DND-41 (cell line): ENCODE measurements at regions not wholly inside any gene's neighbourhood (a gene's known extent, or its start where the extent isn't known, plus 50 kb on each side); places are given as distances from the start of the nearest gene placed in this dataset.

ENCODE experiments used
- CTCF ChIP-seq: IDR thresholded peaks from 2 replicates; pipeline ENCODE4 v1.5.1; 2012; ENCODE audit warnings: borderline replicate concordance, low read length, moderate library complexity, mild to moderate bottlenecking; ENCODE audit not compliant: poor library complexity, severe bottlenecking; ENCODE audit errors: extremely low read depth
- EZH2 ChIP-seq: IDR thresholded peaks from 3 replicates; pipeline ENCODE4 v1.6.1; 2012; ENCODE audit warnings: borderline replicate concordance, low read depth, mild to moderate bottlenecking, moderate library complexity, low read length, inconsistent platforms; ENCODE audit not compliant: severe bottlenecking

- no peak for TF ChIP-seq CTCF
- no peak for TF ChIP-seq EZH2
Measured at GRCh38 chr14:25698111-25698510, 648.2 kb upstream of the STXBP6 start.
